ENCODE measurements at regions not wholly inside any gene's neighbourhood (a gene's known extent, or its start where the extent isn't known, plus 50 kb on each side); places are given as distances from the start of the nearest gene placed in this dataset.
"Not testable (repeated sequence)": the region's sequence is repeated elsewhere in the genome, so short reads cannot be mapped to it uniquely, and the experiment has no call there.

DNA sequence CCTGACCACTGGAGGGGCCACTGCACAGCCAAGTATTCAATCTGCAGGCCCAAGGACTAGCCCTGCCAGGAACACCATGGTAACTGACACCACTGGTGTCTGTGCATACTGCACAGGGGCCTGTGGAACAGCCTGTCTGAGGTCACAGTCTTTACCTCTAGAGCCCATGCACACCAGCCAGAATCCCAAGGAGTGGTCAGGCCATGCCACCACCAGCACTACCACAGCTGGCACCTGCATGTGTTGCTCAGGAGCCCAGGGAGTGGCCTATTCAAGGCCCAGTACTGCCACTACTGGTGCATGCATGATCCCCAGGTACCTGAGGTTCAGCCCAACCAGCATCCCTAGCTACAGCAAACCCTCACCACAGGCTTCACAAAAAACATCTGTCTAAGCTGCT lies 546.0 kb upstream of the RGMB start:
- H3K27ac Mint-ChIP-seq: no peak overlapping the region
- peaks cover 6% of the 10 kb centered on the region for H3K9me3 Mint-ChIP-seq
- H3K36me3 Mint-ChIP-seq: no peaks in the 10 kb centered on the region
- no peak overlapping the region for H3K4me3 Mint-ChIP-seq
- no peaks in the 10 kb centered on the region for H3K27me3 Mint-ChIP-seq
- H3K4me1 Mint-ChIP-seq: no peaks in the 10 kb centered on the region
- ATAC-seq (ENCODE audit: low read depth) (no peak), DNase-seq (ENCODE audit: low spot score in 2 of 2) (no peak)

DNA sequence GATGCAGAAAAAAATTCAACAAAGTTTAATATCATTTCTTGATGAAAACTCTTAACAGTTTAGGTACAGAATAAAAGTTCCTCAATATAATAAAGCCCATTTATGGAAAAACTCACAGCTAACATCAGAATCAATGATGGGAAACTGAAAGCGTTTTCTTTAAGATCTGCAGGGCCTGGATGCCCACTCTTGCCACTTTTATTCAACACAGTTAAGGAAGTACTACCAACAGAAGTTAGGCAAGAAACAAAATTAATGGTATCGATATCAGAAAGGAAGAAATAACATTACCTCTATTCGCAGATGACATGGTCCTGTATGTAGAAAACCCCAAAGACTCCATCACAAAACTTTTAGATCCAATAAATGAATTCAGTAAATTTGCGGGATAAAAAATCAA lies 542.4 kb upstream of the RGMB start:
- H3K27ac Mint-ChIP-seq: no peak overlapping the region
- no peak overlapping the region for H3K4me3 Mint-ChIP-seq
- H3K36me3 Mint-ChIP-seq: no peaks in the 10 kb centered on the region
- H3K27me3 Mint-ChIP-seq: no peaks in the 10 kb centered on the region
- DNase-seq (ENCODE audit: low spot score in 2 of 2): no peak
- H3K9me3 Mint-ChIP-seq: peaks cover 8% of the 10 kb centered on the region
- H3K4me1 Mint-ChIP-seq: no peaks in the 10 kb centered on the region
- no peak for ATAC-seq (ENCODE audit: low read depth)

- H3K27ac Mint-ChIP-seq; ATAC-seq (ENCODE audit: low read depth); H3K4me1 Mint-ChIP-seq; H3K36me3 Mint-ChIP-seq; H3K4me3 Mint-ChIP-seq; H3K27me3 Mint-ChIP-seq; DNase-seq (ENCODE audit: low spot score in 2 of 2): not testable (repeated sequence)
- H3K9me3 Mint-ChIP-seq: peaks cover 13% of the 10 kb centered on the region
These were observed 535.7 kb upstream of the RGMB start for GRCh38 chr5:98237794-98238193.

DNA sequence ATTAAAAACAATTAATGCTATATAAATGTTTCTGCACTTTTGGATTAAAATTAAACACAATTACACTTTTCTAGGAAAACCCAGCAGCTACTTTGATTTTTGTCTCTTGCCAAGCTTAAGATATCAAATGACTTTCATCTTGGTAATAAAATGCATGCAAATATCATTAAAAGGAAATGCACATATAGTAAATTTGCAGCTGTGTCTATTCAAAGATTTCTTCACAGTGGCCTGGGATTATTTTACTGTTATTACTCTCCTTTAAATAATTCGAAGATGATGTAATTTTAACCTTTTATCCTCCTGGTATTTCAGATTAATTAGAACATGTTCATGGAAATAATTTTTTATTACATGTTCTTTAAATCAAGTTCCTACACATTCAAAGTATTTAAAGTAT lies 529.5 kb upstream of the RGMB start:
- no peaks in the 10 kb centered on the region for H3K36me3 Mint-ChIP-seq
- ATAC-seq (ENCODE audit: low read depth) (no peak), DNase-seq (ENCODE audit: low spot score in 2 of 2) (no peak)
- H3K9me3 Mint-ChIP-seq: peaks cover 1% of the 10 kb centered on the region
- H3K4me3 Mint-ChIP-seq: no peak overlapping the region
- no peaks in the 10 kb centered on the region for H3K27me3 Mint-ChIP-seq
- H3K27ac Mint-ChIP-seq: no peak overlapping the region
- no peaks in the 10 kb centered on the region for H3K4me1 Mint-ChIP-seq

DNA sequence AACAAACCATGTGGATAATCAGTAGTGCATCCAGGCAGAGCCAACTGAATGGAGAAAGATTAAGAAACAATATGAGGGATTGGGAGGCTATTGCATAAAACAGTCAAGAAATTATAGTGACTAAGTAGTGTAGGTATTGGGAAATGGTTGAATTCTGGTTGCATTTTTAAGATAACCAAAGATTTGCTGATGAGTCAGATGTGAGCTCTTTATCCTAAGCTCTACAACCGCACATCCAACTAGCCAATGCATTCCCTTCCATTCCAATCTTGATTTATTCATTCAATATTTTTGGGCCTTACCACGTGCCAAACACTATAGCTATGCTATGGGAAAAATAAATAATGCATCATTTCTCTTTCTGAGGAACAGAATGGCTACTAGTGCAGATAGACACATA lies 524.5 kb upstream of the RGMB start:
- Mint-ChIP-seq H3K36me3 (no peaks in the 10 kb centered on the region), H3K9me3 (no peaks in the 10 kb centered on the region), H3K27ac (no peak overlapping the region), H3K4me3 (no peak overlapping the region), H3K27me3 (no peaks in the 10 kb centered on the region), H3K4me1 (no peaks in the 10 kb centered on the region)
- DNase-seq (ENCODE audit: low spot score in 2 of 2): no peak
- ATAC-seq (ENCODE audit: low read depth): no peak

GRCh38 chr5:98258939-98259338 lies 514.5 kb upstream of the RGMB start:
- no peaks in the 10 kb centered on the region for H3K27me3 Mint-ChIP-seq
- no peak for DNase-seq (ENCODE audit: low spot score in 2 of 2)
- H3K27ac Mint-ChIP-seq: no peak overlapping the region
- peaks cover 3% of the 10 kb centered on the region for H3K9me3 Mint-ChIP-seq
- H3K36me3 Mint-ChIP-seq: no peaks in the 10 kb centered on the region
- H3K4me1 Mint-ChIP-seq: no peaks in the 10 kb centered on the region
- no peak for ATAC-seq (ENCODE audit: low read depth)
- no peak overlapping the region for H3K4me3 Mint-ChIP-seq

DNA sequence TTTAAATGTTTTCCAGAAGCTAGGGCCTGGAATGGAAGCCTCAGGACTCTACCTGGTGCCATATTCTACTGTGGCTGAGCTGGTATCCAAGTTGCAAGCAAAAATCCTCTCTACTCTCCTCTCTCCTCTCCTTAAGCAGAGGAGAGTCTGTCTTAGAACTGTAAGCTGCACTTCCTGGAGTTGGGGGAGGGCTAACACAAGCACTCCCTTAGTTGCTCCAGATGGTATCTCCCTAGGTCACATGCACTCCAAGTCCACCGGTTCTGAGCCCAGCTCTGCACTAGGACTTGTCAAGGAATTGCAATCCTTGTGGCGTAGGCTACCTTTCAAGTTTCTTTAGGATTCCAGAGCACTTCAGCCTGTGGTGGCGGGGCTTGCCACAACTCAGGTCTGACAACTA lies 513.9 kb upstream of the RGMB start:
- DNase-seq (ENCODE audit: low spot score in 2 of 2): no peak
- H3K4me3 Mint-ChIP-seq: no peak overlapping the region
- H3K36me3 Mint-ChIP-seq: no peaks in the 10 kb centered on the region
- no peaks in the 10 kb centered on the region for H3K27me3 Mint-ChIP-seq
- H3K9me3 Mint-ChIP-seq: peaks cover 3% of the 10 kb centered on the region
- H3K4me1 Mint-ChIP-seq: no peaks in the 10 kb centered on the region
- no peak for ATAC-seq (ENCODE audit: low read depth)
- H3K27ac Mint-ChIP-seq: no peak overlapping the region

GRCh38 chr5:98263084-98263483 lies 510.4 kb upstream of the RGMB start:
- H3K4me1 Mint-ChIP-seq: no peaks in the 10 kb centered on the region
- H3K36me3 Mint-ChIP-seq: no peaks in the 10 kb centered on the region
- H3K27ac Mint-ChIP-seq: no peak overlapping the region
- H3K9me3 Mint-ChIP-seq: peaks cover 2% of the 10 kb centered on the region
- DNase-seq (ENCODE audit: low spot score in 2 of 2) (no peak), ATAC-seq (ENCODE audit: low read depth) (no peak)
- no peaks in the 10 kb centered on the region for H3K27me3 Mint-ChIP-seq
- H3K4me3 Mint-ChIP-seq: no peak overlapping the region

DNA sequence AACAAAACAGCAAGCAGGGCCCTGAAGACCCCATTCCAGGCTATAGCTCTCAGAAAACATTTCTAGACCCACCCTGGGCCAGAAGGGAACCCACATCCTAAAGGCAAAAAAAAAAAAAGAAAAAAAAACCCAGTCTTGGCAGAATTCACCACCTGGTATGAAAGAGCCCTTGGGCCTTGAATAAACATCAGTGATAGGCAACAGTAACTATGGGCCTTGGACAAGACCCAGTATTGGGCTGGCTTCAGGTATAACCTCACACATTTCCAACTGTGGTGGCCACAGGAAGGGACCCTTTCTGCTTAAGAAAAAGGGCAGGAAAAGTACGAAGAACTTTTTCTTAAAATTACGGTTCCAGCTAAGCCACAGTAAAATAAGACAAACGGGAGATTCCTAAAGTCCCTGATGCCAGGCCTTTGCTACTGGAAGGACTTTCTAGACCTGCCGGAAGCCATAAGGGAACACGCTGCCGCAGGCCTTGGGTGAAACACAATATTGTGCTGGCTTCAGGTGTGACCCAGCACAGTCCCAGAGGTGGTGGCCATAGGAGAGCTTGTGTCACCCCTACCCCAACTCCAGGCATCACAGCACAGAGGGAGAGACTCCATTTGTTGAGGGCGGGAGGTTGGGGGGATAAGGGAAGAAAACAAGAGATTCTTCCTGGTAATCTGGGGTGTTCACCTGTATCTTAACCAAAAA lies 505.2 kb upstream of the RGMB start:
- no peaks in the 10 kb centered on the region for H3K36me3 Mint-ChIP-seq

GRCh38 chr5:98275980-98276379 lies 497.5 kb upstream of the RGMB start:
- DNase-seq (ENCODE audit: low spot score in 2 of 2): no peak

More for the DNA sequence above, 505.2 kb upstream of the RGMB start:
- no peaks in the 10 kb centered on the region for H3K4me1 Mint-ChIP-seq
- H3K27me3 Mint-ChIP-seq: no peaks in the 10 kb centered on the region
- H3K4me3 Mint-ChIP-seq: no peak overlapping the region
- DNase-seq (ENCODE audit: low spot score in 2 of 2): no peak
- no peak for ATAC-seq (ENCODE audit: low read depth)
- peaks cover 2% of the 10 kb centered on the region for H3K9me3 Mint-ChIP-seq
- H3K27ac Mint-ChIP-seq: no peak overlapping the region

DNA sequence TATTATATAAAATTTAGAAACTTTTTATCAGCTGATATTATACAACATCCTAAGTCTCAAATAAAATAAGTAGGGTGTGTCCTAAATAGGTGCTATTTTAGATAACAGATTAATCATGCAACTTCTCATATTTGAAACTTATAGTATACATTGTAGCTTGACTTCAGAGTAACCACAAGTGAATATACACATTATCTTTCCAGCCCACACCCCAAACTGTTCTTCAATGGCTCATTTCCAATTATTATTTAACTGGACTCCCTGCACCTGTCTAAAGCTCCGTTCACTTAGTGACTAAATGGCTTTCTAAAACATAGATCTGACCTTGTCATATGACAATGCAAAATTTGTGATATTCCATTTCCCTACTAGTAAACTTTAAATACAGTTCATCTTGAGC lies 490.9 kb upstream of the RGMB start:
- Mint-ChIP-seq H3K36me3 (no peaks in the 10 kb centered on the region), H3K9me3 (no peaks in the 10 kb centered on the region), H3K27ac (no peak overlapping the region), H3K27me3 (no peaks in the 10 kb centered on the region), H3K4me1 (no peaks in the 10 kb centered on the region), H3K4me3 (no peak overlapping the region)
- DNase-seq (ENCODE audit: low spot score in 2 of 2): no peak
- no peak for ATAC-seq (ENCODE audit: low read depth)

More at GRCh38 chr5:98275980-98276379, 497.5 kb upstream of the RGMB start:
- Mint-ChIP-seq H3K4me1 (no peaks in the 10 kb centered on the region), H3K4me3 (no peak overlapping the region), H3K9me3 (no peaks in the 10 kb centered on the region), H3K36me3 (no peaks in the 10 kb centered on the region), H3K27ac (no peak overlapping the region), H3K27me3 (no peaks in the 10 kb centered on the region)
- ATAC-seq (ENCODE audit: low read depth): no peak

- ATAC-seq (ENCODE audit: low read depth): no peak
- DNase-seq (ENCODE audit: low spot score in 2 of 2): no peak
- no peaks in the 10 kb centered on the region for H3K9me3 Mint-ChIP-seq
- no peak overlapping the region for H3K27ac Mint-ChIP-seq
- H3K36me3 Mint-ChIP-seq: no peaks in the 10 kb centered on the region
- H3K27me3 Mint-ChIP-seq: peaks cover 2% of the 10 kb centered on the region
- no peaks in the 10 kb centered on the region for H3K4me1 Mint-ChIP-seq
- no peak overlapping the region for H3K4me3 Mint-ChIP-seq
These were observed 481.0 kb upstream of the RGMB start for GRCh38 chr5:98292496-98292895.

- no peaks in the 10 kb centered on the region for H3K9me3 Mint-ChIP-seq
- peaks cover 2% of the 10 kb centered on the region for H3K27me3 Mint-ChIP-seq
- DNase-seq (ENCODE audit: low spot score in 2 of 2) (no peak), ATAC-seq (ENCODE audit: low read depth) (no peak)
- no peaks in the 10 kb centered on the region for H3K36me3 Mint-ChIP-seq
- H3K27ac Mint-ChIP-seq: no peak overlapping the region
- no peaks in the 10 kb centered on the region for H3K4me1 Mint-ChIP-seq
- no peak overlapping the region for H3K4me3 Mint-ChIP-seq
These were observed 477.0 kb upstream of the RGMB start for GRCh38 chr5:98296426-98296825.

DNA sequence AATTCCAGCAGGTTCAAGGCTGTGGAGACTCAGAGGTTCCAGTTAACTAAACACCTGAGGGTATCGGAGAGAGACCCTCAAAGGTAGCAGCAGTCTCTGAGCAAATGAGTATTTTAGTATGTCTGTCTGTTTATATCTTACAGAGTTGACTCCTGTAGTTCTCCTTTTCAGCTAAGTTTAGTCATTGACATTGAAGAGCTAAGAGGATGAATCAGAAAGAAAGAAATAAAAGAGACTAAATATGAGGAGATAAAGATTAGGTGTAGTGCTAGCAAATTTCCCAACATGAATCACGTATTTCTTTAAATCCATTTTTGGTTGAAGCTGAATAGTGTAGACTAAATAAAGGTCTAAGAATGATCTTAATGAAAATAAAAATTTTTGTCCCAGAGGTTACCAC lies 474.0 kb upstream of the RGMB start:
- DNase-seq (ENCODE audit: low spot score in 2 of 2) (no peak), ATAC-seq (ENCODE audit: low read depth) (no peak)
- Mint-ChIP-seq H3K27me3 (no peaks in the 10 kb centered on the region), H3K27ac (no peak overlapping the region), H3K4me3 (no peak overlapping the region), H3K9me3 (no peaks in the 10 kb centered on the region), H3K4me1 (no peaks in the 10 kb centered on the region), H3K36me3 (no peaks in the 10 kb centered on the region)

DNA sequence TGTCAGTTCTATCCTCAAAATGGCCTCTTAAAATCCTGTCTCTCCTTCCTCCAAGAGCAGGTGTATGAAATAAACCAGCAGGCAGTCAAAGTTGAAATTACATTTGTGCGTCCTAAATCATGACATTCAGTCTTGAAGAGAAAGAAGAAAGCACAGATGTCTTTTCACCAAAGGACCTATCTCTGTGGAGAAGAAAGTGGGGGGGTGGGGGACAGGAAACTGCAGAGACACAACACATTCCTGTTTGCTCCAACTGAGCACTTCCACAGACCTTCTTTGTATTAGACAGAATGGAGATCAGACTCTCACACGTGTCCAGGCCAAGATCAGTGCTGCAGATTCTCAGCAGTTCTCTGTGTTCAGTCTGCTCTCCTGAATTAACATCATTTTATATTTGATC lies 471.9 kb upstream of the RGMB start:
- no peak overlapping the region for H3K27ac Mint-ChIP-seq
- no peak for DNase-seq (ENCODE audit: low spot score in 2 of 2)
- no peak overlapping the region for H3K4me3 Mint-ChIP-seq
- H3K36me3 Mint-ChIP-seq: no peaks in the 10 kb centered on the region
- no peaks in the 10 kb centered on the region for H3K9me3 Mint-ChIP-seq
- no peaks in the 10 kb centered on the region for H3K4me1 Mint-ChIP-seq
- no peaks in the 10 kb centered on the region for H3K27me3 Mint-ChIP-seq
- no peak for ATAC-seq (ENCODE audit: low read depth)

Data from memory B cell (primary cell).